Thyroid gland (tissue), 4 donors: ENCODE measurements at regions not wholly inside any gene's neighbourhood (a gene's known extent, or its start where the extent isn't known, plus 50 kb on each side); places are given as distances from the start of the nearest gene placed in this dataset.

Experiments used
- DNase-seq, 2 donors: peaks; one replicate each; pipeline ENCODE4 v3.0.0-alpha.2; 2019
- H3K27ac ChIP-seq, 3 donors: fragments of 200-600 bp; sonication (generic); 1 replicate in 2 of 3; 2 replicates in 1 of 3; pipeline ENCODE4 v1.5.1; 2016 to 2019; ENCODE audit warnings: mild to moderate bottlenecking in 1 of 3, moderate library complexity in 1 of 3
- H3K27me3 ChIP-seq: fragments of 200-600 bp; sonication (generic); one replicate; pipeline ENCODE4 v1.5.1; 2019
- H3K36me3 ChIP-seq, 2 donors: fragments of 200-600 bp; sonication (generic); one replicate each; pipeline ENCODE4 v1.5.1; 2016 to 2019
- H3K4me1 ChIP-seq, 2 donors: fragments of 200-600 bp; sonication (generic); one replicate each; pipeline ENCODE4 v1.5.1; 2017 to 2019
- H3K4me3 ChIP-seq, 3 donors: fragments of 200-600 bp; sonication (generic); replicated peaks in 1 of 3; 1 replicate in 2 of 3; 2 replicates in 1 of 3; pipeline ENCODE4 v1.5.1; 2016; ENCODE audit warnings: mild to moderate bottlenecking in 1 of 3
- H3K9me3 ChIP-seq: fragments of 200-600 bp; sonication (generic); one replicate; pipeline ENCODE4 v1.5.1; 2017
- POLR2A ChIP-seq, 2 donors: fragments of 450-650 bp; IDR thresholded peaks; one replicate each; pipeline ENCODE4 v1.6.1; 2017; ENCODE audit warnings: antibody characterized with exemption in 2 of 2, mild to moderate bottlenecking in 2 of 2, moderate library complexity in 1 of 2
- WGBS, 2 donors: methylation state at CpG; one replicate each; pipeline ENCODE4 v1.1.5; 2017; 5-methylcytosine and 5-hydroxymethylcytosine counted together
- intact Hi-C: fragments of 100-400 bp; cut with DNase I; formaldehyde crosslinking; loops from one replicate; pipeline ENCODE4 v1.15.1; 2023
- TF ChIP-seq, protein P1 (sequence below), 6 experiments: fragments of 200-600 bp in 3 of 6; fragments of 450-650 bp in 3 of 6; sonication (generic) in 3 of 6; IDR thresholded peaks; one replicate each; pipeline ENCODE4 v1.5.1; 2016 to 2019; ENCODE audit warnings: antibody characterized with exemption in 6 of 6, mild to moderate bottlenecking in 2 of 6, inconsistent platforms in 1 of 6, moderate library complexity in 1 of 6

GRCh38 chr22:47851586-47851985 lies 1089.1 kb downstream of the TBC1D22A start:
- TF ChIP-seq, protein P1, sequence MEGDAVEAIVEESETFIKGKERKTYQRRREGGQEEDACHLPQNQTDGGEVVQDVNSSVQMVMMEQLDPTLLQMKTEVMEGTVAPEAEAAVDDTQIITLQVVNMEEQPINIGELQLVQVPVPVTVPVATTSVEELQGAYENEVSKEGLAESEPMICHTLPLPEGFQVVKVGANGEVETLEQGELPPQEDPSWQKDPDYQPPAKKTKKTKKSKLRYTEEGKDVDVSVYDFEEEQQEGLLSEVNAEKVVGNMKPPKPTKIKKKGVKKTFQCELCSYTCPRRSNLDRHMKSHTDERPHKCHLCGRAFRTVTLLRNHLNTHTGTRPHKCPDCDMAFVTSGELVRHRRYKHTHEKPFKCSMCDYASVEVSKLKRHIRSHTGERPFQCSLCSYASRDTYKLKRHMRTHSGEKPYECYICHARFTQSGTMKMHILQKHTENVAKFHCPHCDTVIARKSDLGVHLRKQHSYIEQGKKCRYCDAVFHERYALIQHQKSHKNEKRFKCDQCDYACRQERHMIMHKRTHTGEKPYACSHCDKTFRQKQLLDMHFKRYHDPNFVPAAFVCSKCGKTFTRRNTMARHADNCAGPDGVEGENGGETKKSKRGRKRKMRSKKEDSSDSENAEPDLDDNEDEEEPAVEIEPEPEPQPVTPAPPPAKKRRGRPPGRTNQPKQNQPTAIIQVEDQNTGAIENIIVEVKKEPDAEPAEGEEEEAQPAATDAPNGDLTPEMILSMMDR (IDR thresholded peaks at IDR 0.05) = no peak
- no peak for TF ChIP-seq POLR2A (IDR thresholded peaks at IDR 0.05)
- no peak overlapping the region for H3K27ac ChIP-seq
- H3K4me3 ChIP-seq = no peak overlapping the region
- H3K9me3 ChIP-seq = no peaks in the 10 kb centered on the region
- no peaks in the 10 kb centered on the region for H3K36me3 ChIP-seq
- no peak for DNase-seq
- 45 to 47% methylated on average over 3 of the region's 3 CpGs for WGBS, 2 donors
- H3K27me3 ChIP-seq = no peaks in the 10 kb centered on the region
- no peaks in the 10 kb centered on the region for H3K4me1 ChIP-seq
- intact Hi-C loops = no loop called here

- Histone ChIP-seq H3K4me1 (no peaks in the 10 kb centered on the region), H3K36me3 (no peaks in the 10 kb centered on the region), H3K9me3 (no peaks in the 10 kb centered on the region), H3K27ac (no peak overlapping the region), H3K4me3 (no peak overlapping the region), H3K27me3 (no peaks in the 10 kb centered on the region)
- WGBS, 2 donors = 25 to 29% methylated on average over 2 of the region's 2 CpGs
- TF ChIP-seq, protein P1 (IDR thresholded peaks at IDR 0.05) = no peak
- TF ChIP-seq POLR2A (IDR thresholded peaks at IDR 0.05) = no peak
- peak; percentile 49 to 57 for DNase-seq
- intact Hi-C loops = no loop called here
Observed at GRCh38 chr22:47850644-47851151, 1088.2 kb downstream of the TBC1D22A start.

DNA sequence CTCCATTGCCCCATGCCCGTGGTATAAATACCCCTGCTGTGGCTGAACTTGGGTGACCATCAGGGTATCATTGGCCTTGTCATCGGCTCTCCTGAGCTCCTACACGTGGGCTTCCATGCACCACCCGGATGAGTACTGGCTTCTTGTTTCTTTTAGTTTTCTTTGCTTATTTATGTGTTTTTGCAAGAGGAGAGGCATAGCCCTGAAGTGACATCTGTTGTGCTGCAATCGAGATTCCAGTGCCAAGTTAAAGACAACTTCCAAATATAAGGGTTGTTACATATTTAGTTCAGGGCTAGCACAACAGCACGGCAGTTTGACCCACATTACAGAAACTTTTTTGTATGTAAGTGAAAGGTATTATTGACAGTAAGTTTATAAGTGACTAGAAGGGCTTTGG lies 1087.1 kb downstream of the TBC1D22A start:
- no peaks in the 10 kb centered on the region for H3K9me3 ChIP-seq
- no peak overlapping the region for H3K27ac ChIP-seq
- WGBS, 2 donors = 61 to 74% methylated on average over 6 of the region's 6 CpGs
- intact Hi-C loops = no loop called here
- H3K4me1 ChIP-seq = no peaks in the 10 kb centered on the region
- DNase-seq = no peak
- H3K4me3 ChIP-seq = no peak overlapping the region
- no peaks in the 10 kb centered on the region for H3K27me3 ChIP-seq
- no peak for TF ChIP-seq POLR2A (IDR thresholded peaks at IDR 0.05)
- TF ChIP-seq, protein P1 (IDR thresholded peaks at IDR 0.05) = no peak
- H3K36me3 ChIP-seq = no peaks in the 10 kb centered on the region

DNA sequence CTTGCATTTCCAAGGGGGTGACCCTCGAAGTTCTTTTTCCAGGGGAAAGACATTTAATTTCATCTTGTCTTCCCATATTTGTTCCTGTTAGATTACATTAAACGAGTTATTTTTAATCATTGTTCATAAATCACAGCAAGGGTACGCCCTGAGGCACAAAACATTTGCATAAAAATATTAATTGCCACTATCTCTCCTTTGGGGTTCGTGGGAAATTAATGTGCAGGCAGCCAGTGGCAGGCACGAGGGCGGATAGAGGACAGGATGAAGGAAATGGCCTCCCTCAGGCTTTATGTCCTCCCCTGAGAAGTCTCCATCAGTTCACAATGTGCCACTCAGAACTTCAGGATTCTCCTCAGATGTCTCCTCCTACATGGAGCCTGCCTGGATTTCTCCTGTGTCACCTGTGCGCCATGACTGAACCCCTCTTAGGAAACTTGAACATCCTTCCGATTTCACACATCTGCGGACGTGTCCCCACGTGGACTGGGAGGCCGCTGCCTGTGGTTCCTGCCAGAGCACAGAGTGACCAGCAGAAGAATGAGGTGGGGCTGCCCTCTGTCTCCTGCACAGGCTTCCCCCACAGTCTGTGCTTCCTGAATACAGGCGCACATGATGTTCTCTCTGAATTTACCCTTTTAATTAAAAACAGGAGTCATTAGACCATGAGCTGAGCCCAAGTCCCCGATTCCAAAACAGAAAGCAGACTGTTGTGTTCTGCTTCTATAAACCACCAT lies 1085.9 kb downstream of the TBC1D22A start:
- H3K36me3 ChIP-seq = no peaks in the 10 kb centered on the region
- no peaks in the 10 kb centered on the region for H3K4me1 ChIP-seq
- 85 to 91% methylated on average over 9 to 14 of the region's 14 CpGs for WGBS, 2 donors
- H3K9me3 ChIP-seq = no peaks in the 10 kb centered on the region
- H3K27me3 ChIP-seq = no peaks in the 10 kb centered on the region
- DNase-seq = no peak
- H3K27ac ChIP-seq = no peak overlapping the region
- no peak overlapping the region for H3K4me3 ChIP-seq
- TF ChIP-seq, protein P1 (IDR thresholded peaks at IDR 0.05) = no peak
- no peak for TF ChIP-seq POLR2A (IDR thresholded peaks at IDR 0.05)
- intact Hi-C loops = no loop called here

- no peaks in the 10 kb centered on the region for H3K27me3 ChIP-seq
- H3K27ac ChIP-seq = no peak overlapping the region
- no peaks in the 10 kb centered on the region for H3K9me3 ChIP-seq
- TF ChIP-seq, protein P1 (IDR thresholded peaks at IDR 0.05) = no peak
- no peak for TF ChIP-seq POLR2A (IDR thresholded peaks at IDR 0.05)
- DNase-seq = no peak
- no peaks in the 10 kb centered on the region for H3K4me1 ChIP-seq
- WGBS, 2 donors = 57 to 65% methylated on average over 7 to 8 of the region's 8 CpGs
- no peak overlapping the region for H3K4me3 ChIP-seq
- intact Hi-C loops = no loop called here
- H3K36me3 ChIP-seq = no peaks in the 10 kb centered on the region
Observed at GRCh38 chr22:47847131-47847890, 1084.9 kb downstream of the TBC1D22A start.
